ENCODE measurements at regions not wholly inside any gene's neighbourhood (a gene's known extent, or its start where the extent isn't known, plus 50 kb on each side); places are given as distances from the start of the nearest gene placed in this dataset.

DNA sequence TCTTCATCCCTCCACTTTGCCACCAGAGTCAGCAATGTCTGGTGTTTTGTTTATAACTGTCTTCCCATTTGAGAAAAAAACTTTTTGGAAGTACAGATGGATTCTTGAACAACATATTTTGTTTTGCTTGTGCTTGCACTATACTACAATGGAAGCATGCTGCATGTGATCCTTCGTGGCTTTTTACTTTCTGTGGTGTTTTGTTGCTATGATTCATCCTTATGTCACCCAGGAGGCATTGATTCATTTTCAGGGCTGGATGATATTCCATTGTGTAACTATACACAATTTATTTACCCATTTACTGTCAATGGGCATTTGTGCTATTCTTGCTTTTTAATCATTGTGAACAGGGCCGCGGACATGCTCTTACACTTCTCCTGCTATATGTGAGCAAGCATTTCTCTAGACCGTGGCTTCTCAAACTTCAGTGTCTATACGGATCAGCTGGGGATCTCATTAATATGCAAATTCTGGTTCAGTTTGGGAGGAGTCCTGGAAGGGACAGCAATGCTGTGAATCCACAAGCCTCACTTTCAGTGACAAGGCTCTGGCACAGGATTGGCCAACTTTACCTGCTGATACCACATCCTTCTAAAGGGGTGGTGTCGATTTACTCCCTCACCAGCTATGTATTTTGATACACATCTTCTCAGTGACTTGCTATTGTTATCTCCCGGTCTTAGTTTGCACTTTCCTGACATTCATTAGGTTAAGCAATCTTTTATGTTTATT is 65.9 kb downstream of the POLR2M start:
- TF ChIP-seq SUZ12 (IDR thresholded peaks at IDR 0.05; ENCODE audit: extremely low read depth, insufficient read depth, insufficient read length), result no peak
- no peak for TF ChIP-seq ZNF274 (IDR thresholded peaks at IDR 0.05; ENCODE audit: low read depth, low read length)

All from NT2/D1 (cell line).